HepG2 (cell line): ENCODE measurements at regions not wholly inside any gene's neighbourhood (a gene's known extent, or its start where the extent isn't known, plus 50 kb on each side); places are given as distances from the start of the nearest gene placed in this dataset.

Experiments used
- ASH2L ChIP-seq: fragments of 300-600, 200-600 bp; sonication (generic); IDR thresholded peaks from 2 replicates; pipeline ENCODE4 v1.7.0; 2017; ENCODE audit warnings: low read depth, mild to moderate bottlenecking, moderate library complexity, mixed read lengths, low read length; ENCODE audit not compliant: insufficient read length
- BCL6 ChIP-seq: IDR thresholded peaks from 2 replicates; pipeline ENCODE4 v1.6.1; 2016; ENCODE audit warnings: missing genetic modification reagents, missing compliant biosample characterization
- GATA4 ChIP-seq: sonication (generic); IDR thresholded peaks from 2 replicates; pipeline ENCODE4 v1.6.1; 2016; ENCODE audit warnings: antibody characterized with exemption, low read depth, borderline replicate concordance
- JUN ChIP-seq: sonication (generic); formaldehyde crosslinking; IDR thresholded peaks from 2 replicates; pipeline ENCODE4 v1.4.0; 2020; ENCODE audit warnings: mild to moderate bottlenecking, missing genetic modification reagents
- KAT2B ChIP-seq: fragments of 150-350 bp; IDR thresholded peaks from 2 replicates; pipeline ENCODE4 v1.6.1; 2014; ENCODE audit warnings: low read depth, low read length, borderline replicate concordance
- KDM5B ChIP-seq: sonication (generic); formaldehyde crosslinking; IDR thresholded peaks from 2 replicates; pipeline ENCODE4 v1.4.0; 2020; ENCODE audit warnings: missing genetic modification reagents, mild to moderate bottlenecking, borderline replicate concordance
- MTF2 ChIP-seq: sonication (generic); formaldehyde crosslinking; IDR thresholded peaks from 2 replicates; pipeline ENCODE4 v1.5.0; 2020; ENCODE audit warnings: missing genetic modification reagents, borderline replicate concordance
- NRL ChIP-seq: sonication (generic); formaldehyde crosslinking; IDR thresholded peaks from 2 replicates; pipeline ENCODE4 v1.5.0; 2020; ENCODE audit warnings: missing genetic modification reagents, mild to moderate bottlenecking, moderate library complexity, borderline replicate concordance
- POLR2A ChIP-seq, 2 experiments: IDR thresholded peaks; 2 replicates each; pipeline ENCODE4 v1.6.1; 2011; ENCODE audit warnings: low read depth in 2 of 2, low read length in 2 of 2, mild to moderate bottlenecking in 1 of 2, moderate library complexity in 1 of 2; ENCODE audit not compliant: insufficient read depth in 1 of 2
- RBM39 ChIP-seq: fragments of 200-400 bp; formaldehyde crosslinking; IDR thresholded peaks from one replicate; pipeline ENCODE4 v1.6.1; 2018; ENCODE audit warnings: antibody characterized with exemption, mild to moderate bottlenecking, low read depth, low read length; ENCODE audit not compliant: poor library complexity, severe bottlenecking
- RORA ChIP-seq: sonication (generic); formaldehyde crosslinking; IDR thresholded peaks from 2 replicates; pipeline ENCODE4 v1.5.0; 2020; ENCODE audit warnings: mild to moderate bottlenecking, missing genetic modification reagents, moderate library complexity
- SIX1 ChIP-seq: sonication (generic); formaldehyde crosslinking; IDR thresholded peaks from 2 replicates; pipeline ENCODE4 v1.4.0; 2020; ENCODE audit warnings: missing genetic modification reagents, borderline replicate concordance
- SOX13 ChIP-seq, 3 experiments: fragments of 450-650 bp in 1 of 3; sonication (generic) in 1 of 3; formaldehyde crosslinking in 1 of 3; IDR thresholded peaks in 2 of 3; conservative IDR thresholded peaks in 1 of 3; 2 replicates each; pipeline versions ENCODE4 v1.5.0 to v1.6.1; 2016 to 2020; ENCODE audit warnings: antibody characterized with exemption in 1 of 3, mild to moderate bottlenecking in 1 of 3, missing compliant biosample characterization in 1 of 3, missing genetic modification reagents in 1 of 3, moderate library complexity in 1 of 3
- TEAD3 ChIP-seq: optimal IDR thresholded peaks from 2 replicates; pipeline ENCODE3; 2016; ENCODE audit warnings: borderline replicate concordance
- TSC22D2 ChIP-seq: sonication (generic); formaldehyde crosslinking; IDR thresholded peaks from 2 replicates; pipeline ENCODE4 v1.5.1; 2020; ENCODE audit warnings: missing genetic modification reagents, mild to moderate bottlenecking, borderline replicate concordance
- XRCC5 ChIP-seq: fragments of 200-400 bp; formaldehyde crosslinking; optimal IDR thresholded peaks from 2 replicates; pipeline ENCODE3; 2017; ENCODE audit warnings: mild to moderate bottlenecking, low read length
- ZNF329 ChIP-seq: sonication (generic); formaldehyde crosslinking; IDR thresholded peaks from 2 replicates; pipeline ENCODE4 v1.9.0; 2021; ENCODE audit warnings: low read depth, mild to moderate bottlenecking, missing genetic modification reagents
- ZNF441 ChIP-seq: sonication (generic); formaldehyde crosslinking; IDR thresholded peaks from 2 replicates; pipeline ENCODE4 v1.7.0; 2021; ENCODE audit warnings: missing genetic modification reagents, borderline replicate concordance
- ZNF557 ChIP-seq: sonication (generic); formaldehyde crosslinking; IDR thresholded peaks from 2 replicates; pipeline ENCODE4 v1.4.0; 2020; ENCODE audit warnings: missing genetic modification reagents
- ZNF768 ChIP-seq: sonication (generic); formaldehyde crosslinking; IDR thresholded peaks from 2 replicates; pipeline ENCODE4 v1.4.0; 2020; ENCODE audit warnings: missing genetic modification reagents
- TF ChIP-seq, protein P1 (sequence below): sonication (generic); formaldehyde crosslinking; IDR thresholded peaks from 2 replicates; pipeline ENCODE4 v1.4.0; 2020; ENCODE audit warnings: missing genetic modification reagents
- TF ChIP-seq, protein P2 (sequence below): sonication (generic); formaldehyde crosslinking; IDR thresholded peaks from 2 replicates; pipeline ENCODE4 v1.4.0; 2020; ENCODE audit warnings: missing genetic modification reagents
- TF ChIP-seq, protein P3 (sequence below): IDR thresholded peaks from 2 replicates; pipeline ENCODE4 v1.6.1; 2016; ENCODE audit warnings: low read depth, borderline replicate concordance
- TF ChIP-seq, protein P4 (sequence below): sonication (generic); formaldehyde crosslinking; conservative IDR thresholded peaks from 2 replicates; pipeline ENCODE4 v1.4.0; 2020; ENCODE audit warnings: missing genetic modification reagents

DNA sequence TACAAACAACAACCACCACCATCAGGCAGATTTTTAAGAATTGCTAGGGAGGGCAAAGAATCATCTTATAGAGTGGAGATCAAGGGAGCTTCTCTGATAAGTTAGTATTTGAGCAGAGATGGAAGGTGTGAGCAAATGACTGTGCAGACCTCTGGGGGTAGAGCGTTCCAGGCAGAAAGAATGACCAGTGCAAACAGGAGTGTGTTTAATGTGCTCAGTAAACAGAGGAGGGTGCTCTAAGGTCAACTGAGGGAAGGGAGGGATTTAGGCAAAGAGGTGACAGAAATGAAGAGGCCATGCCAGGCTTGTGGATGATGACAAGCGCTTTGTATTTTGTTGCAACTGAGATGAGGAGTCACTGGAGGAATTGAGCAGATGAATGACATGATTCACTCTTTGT lies 172.5 kb upstream of the GJB5 start (continued):
- TF ChIP-seq, protein P1, sequence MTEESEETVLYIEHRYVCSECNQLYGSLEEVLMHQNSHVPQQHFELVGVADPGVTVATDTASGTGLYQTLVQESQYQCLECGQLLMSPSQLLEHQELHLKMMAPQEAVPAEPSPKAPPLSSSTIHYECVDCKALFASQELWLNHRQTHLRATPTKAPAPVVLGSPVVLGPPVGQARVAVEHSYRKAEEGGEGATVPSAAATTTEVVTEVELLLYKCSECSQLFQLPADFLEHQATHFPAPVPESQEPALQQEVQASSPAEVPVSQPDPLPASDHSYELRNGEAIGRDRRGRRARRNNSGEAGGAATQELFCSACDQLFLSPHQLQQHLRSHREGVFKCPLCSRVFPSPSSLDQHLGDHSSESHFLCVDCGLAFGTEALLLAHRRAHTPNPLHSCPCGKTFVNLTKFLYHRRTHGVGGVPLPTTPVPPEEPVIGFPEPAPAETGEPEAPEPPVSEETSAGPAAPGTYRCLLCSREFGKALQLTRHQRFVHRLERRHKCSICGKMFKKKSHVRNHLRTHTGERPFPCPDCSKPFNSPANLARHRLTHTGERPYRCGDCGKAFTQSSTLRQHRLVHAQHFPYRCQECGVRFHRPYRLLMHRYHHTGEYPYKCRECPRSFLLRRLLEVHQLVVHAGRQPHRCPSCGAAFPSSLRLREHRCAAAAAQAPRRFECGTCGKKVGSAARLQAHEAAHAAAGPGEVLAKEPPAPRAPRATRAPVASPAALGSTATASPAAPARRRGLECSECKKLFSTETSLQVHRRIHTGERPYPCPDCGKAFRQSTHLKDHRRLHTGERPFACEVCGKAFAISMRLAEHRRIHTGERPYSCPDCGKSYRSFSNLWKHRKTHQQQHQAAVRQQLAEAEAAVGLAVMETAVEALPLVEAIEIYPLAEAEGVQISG = no peak
- TF ChIP-seq RORA (no peak), NRL (CRISPR knock-in tag) (no peak), MTF2 (no peak), TEAD3 (peak; percentile 9), XRCC5 (no peak), POLR2A (IDR thresholded peaks at IDR 0.05; ENCODE audit: insufficient read depth in 1 of 2, low read depth in 2 of 2, low read length in 2 of 2) (no peak), JUN (CRISPR knock-in tag) (no peak), KAT2B (no peak), TSC22D2 (CRISPR knock-in tag) (no peak), ZNF441 (CRISPR knock-in tag) (no peak), KDM5B (no peak), SOX13 (IDR thresholded peaks at IDR 0.05) (no peak), SOX13 (CRISPR knock-in tag; conservative IDR thresholded peaks at IDR 0.05 in 1 of 2, IDR thresholded peaks at IDR 0.05 in 1 of 2) (peak in 1 of 2 experiments; percentile 54; a peak in 2 of 4 replicates), SIX1 (CRISPR knock-in tag) (no peak), BCL6 (CRISPR knock-in tag) (no peak), ZNF329 (CRISPR knock-in tag) (no peak), ZNF768 (CRISPR knock-in tag) (no peak), ZNF557 (CRISPR knock-in tag) (no peak), RBM39 (no peak), ASH2L (no peak), GATA4 (no peak)
- TF ChIP-seq, protein P2, sequence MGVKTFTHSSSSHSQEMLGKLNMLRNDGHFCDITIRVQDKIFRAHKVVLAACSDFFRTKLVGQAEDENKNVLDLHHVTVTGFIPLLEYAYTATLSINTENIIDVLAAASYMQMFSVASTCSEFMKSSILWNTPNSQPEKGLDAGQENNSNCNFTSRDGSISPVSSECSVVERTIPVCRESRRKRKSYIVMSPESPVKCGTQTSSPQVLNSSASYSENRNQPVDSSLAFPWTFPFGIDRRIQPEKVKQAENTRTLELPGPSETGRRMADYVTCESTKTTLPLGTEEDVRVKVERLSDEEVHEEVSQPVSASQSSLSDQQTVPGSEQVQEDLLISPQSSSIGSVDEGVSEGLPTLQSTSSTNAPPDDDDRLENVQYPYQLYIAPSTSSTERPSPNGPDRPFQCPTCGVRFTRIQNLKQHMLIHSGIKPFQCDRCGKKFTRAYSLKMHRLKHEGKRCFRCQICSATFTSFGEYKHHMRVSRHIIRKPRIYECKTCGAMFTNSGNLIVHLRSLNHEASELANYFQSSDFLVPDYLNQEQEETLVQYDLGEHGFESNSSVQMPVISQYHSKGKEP (CRISPR knock-in tag) = no peak
- TF ChIP-seq, protein P3, sequence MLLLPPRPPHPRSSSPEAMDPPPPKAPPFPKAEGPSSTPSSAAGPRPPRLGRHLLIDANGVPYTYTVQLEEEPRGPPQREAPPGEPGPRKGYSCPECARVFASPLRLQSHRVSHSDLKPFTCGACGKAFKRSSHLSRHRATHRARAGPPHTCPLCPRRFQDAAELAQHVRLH (CRISPR knock-in tag) = no peak
- TF ChIP-seq, protein P4, sequence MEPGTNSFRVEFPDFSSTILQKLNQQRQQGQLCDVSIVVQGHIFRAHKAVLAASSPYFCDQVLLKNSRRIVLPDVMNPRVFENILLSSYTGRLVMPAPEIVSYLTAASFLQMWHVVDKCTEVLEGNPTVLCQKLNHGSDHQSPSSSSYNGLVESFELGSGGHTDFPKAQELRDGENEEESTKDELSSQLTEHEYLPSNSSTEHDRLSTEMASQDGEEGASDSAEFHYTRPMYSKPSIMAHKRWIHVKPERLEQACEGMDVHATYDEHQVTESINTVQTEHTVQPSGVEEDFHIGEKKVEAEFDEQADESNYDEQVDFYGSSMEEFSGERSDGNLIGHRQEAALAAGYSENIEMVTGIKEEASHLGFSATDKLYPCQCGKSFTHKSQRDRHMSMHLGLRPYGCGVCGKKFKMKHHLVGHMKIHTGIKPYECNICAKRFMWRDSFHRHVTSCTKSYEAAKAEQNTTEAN (CRISPR knock-in tag) = no peak
